ENCODE measurements at regions not wholly inside any gene's neighbourhood (a gene's known extent, or its start where the extent isn't known, plus 50 kb on each side); places are given as distances from the start of the nearest gene placed in this dataset.
"Not testable (repeated sequence)": the region's sequence is repeated elsewhere in the genome, so short reads cannot be mapped to it uniquely, and the experiment has no call there.

GRCh38 chr18:30870466-30870865 is 172.1 kb downstream of the DSC3 start:
- H3K27ac Mint-ChIP-seq = no peak overlapping the region
- peaks cover 3% of the 10 kb centered on the region for H3K9me3 Mint-ChIP-seq
- POLR2A ChIA-PET = no interaction called here
- H3K27me3 Mint-ChIP-seq = no peaks in the 10 kb centered on the region
- H3K36me3 Mint-ChIP-seq = no peaks in the 10 kb centered on the region
- no peaks in the 10 kb centered on the region for H3K4me1 Mint-ChIP-seq
- DNase-seq = no peak
- H3K4me3 Mint-ChIP-seq = no peak overlapping the region
- no peak for ATAC-seq (ENCODE audit: low read depth)

- Mint-ChIP-seq H3K27ac (no peak overlapping the region), H3K27me3 (no peaks in the 10 kb centered on the region), H3K9me3 (peaks cover under 1% of the 10 kb centered on the region), H3K36me3 (no peaks in the 10 kb centered on the region), H3K4me1 (no peaks in the 10 kb centered on the region), H3K4me3 (no peak overlapping the region)
- DNase-seq = no peak
- POLR2A ChIA-PET = no interaction called here
- ATAC-seq (ENCODE audit: low read depth) = no peak
These were observed 179.6 kb downstream of the DSC3 start for GRCh38 chr18:30862900-30863299.

- H3K9me3 Mint-ChIP-seq = no peaks in the 10 kb centered on the region
- no peak for DNase-seq
- no peaks in the 10 kb centered on the region for H3K4me1 Mint-ChIP-seq
- no peaks in the 10 kb centered on the region for H3K27me3 Mint-ChIP-seq
- POLR2A ChIA-PET = no interaction called here
- no peak overlapping the region for H3K27ac Mint-ChIP-seq
- no peaks in the 10 kb centered on the region for H3K36me3 Mint-ChIP-seq
- ATAC-seq (ENCODE audit: low read depth) = no peak
- H3K4me3 Mint-ChIP-seq = no peak overlapping the region
These were observed 181.8 kb downstream of the DSC3 start for GRCh38 chr18:30860741-30861140.

GRCh38 chr18:30859036-30859435 is 183.5 kb downstream of the DSC3 start:
- ATAC-seq (ENCODE audit: low read depth) (no peak), DNase-seq (no peak)
- POLR2A ChIA-PET = no interaction called here
- Mint-ChIP-seq H3K27ac (no peak overlapping the region), H3K36me3 (no peaks in the 10 kb centered on the region), H3K9me3 (no peaks in the 10 kb centered on the region), H3K27me3 (no peaks in the 10 kb centered on the region), H3K4me1 (no peaks in the 10 kb centered on the region), H3K4me3 (no peak overlapping the region)

GRCh38 chr18:30858560-30858959 is 184.0 kb downstream of the DSC3 start:
- DNase-seq = no peak
- Mint-ChIP-seq H3K27ac (no peak overlapping the region), H3K36me3 (no peaks in the 10 kb centered on the region), H3K27me3 (no peaks in the 10 kb centered on the region), H3K4me1 (no peaks in the 10 kb centered on the region), H3K9me3 (no peaks in the 10 kb centered on the region), H3K4me3 (no peak overlapping the region)
- POLR2A ChIA-PET = no interaction called here
- no peak for ATAC-seq (ENCODE audit: low read depth)

GRCh38 chr18:30855762-30856161 is 186.8 kb downstream of the DSC3 start:
- H3K27me3 Mint-ChIP-seq = no peaks in the 10 kb centered on the region
- no peaks in the 10 kb centered on the region for H3K9me3 Mint-ChIP-seq
- no peak overlapping the region for H3K4me3 Mint-ChIP-seq
- POLR2A ChIA-PET = no interaction called here
- H3K27ac Mint-ChIP-seq = no peak overlapping the region
- no peak for DNase-seq
- no peaks in the 10 kb centered on the region for H3K36me3 Mint-ChIP-seq
- no peak for ATAC-seq (ENCODE audit: low read depth)
- H3K4me1 Mint-ChIP-seq = no peaks in the 10 kb centered on the region

- POLR2A ChIA-PET = no interaction called here
- H3K27me3 Mint-ChIP-seq = no peaks in the 10 kb centered on the region
- DNase-seq (no peak), ATAC-seq (ENCODE audit: low read depth) (no peak)
- peaks cover 3% of the 10 kb centered on the region for H3K9me3 Mint-ChIP-seq
- no peaks in the 10 kb centered on the region for H3K36me3 Mint-ChIP-seq
- no peak overlapping the region for H3K4me3 Mint-ChIP-seq
- H3K4me1 Mint-ChIP-seq = no peaks in the 10 kb centered on the region
- H3K27ac Mint-ChIP-seq = no peak overlapping the region
These were observed 189.6 kb downstream of the DSC3 start for GRCh38 chr18:30852980-30853379.

- Mint-ChIP-seq H3K36me3 (no peaks in the 10 kb centered on the region), H3K4me1 (no peaks in the 10 kb centered on the region), H3K27ac (no peak overlapping the region), H3K27me3 (no peaks in the 10 kb centered on the region), H3K4me3 (no peak overlapping the region), H3K9me3 (peaks cover 3% of the 10 kb centered on the region)
- DNase-seq = no peak
- ATAC-seq (ENCODE audit: low read depth) = no peak
- POLR2A ChIA-PET = no interaction called here
These were observed 190.0 kb downstream of the DSC3 start for GRCh38 chr18:30852541-30852940.

- H3K4me1 Mint-ChIP-seq; DNase-seq; H3K36me3 Mint-ChIP-seq; H3K4me3 Mint-ChIP-seq; H3K27me3 Mint-ChIP-seq; H3K9me3 Mint-ChIP-seq; POLR2A ChIA-PET; ATAC-seq (ENCODE audit: low read depth); H3K27ac Mint-ChIP-seq: not testable (repeated sequence)
These were observed 203.4 kb downstream of the DSC3 start for GRCh38 chr18:30839056-30839561.

GRCh38 chr18:30828700-30829099 is 213.8 kb downstream of the DSC3 start:
- ATAC-seq (ENCODE audit: low read depth) (no peak), DNase-seq (no peak)
- Mint-ChIP-seq H3K9me3 (peaks cover 9% of the 10 kb centered on the region), H3K4me1 (no peaks in the 10 kb centered on the region), H3K4me3 (no peak overlapping the region), H3K27me3 (no peaks in the 10 kb centered on the region), H3K36me3 (no peaks in the 10 kb centered on the region), H3K27ac (no peak overlapping the region)
- POLR2A ChIA-PET = no interaction called here

GRCh38 chr18:30819619-30820018 is 222.9 kb downstream of the DSC3 start:
- no peak overlapping the region for H3K27ac Mint-ChIP-seq
- peaks cover 11% of the 10 kb centered on the region for H3K9me3 Mint-ChIP-seq
- no peak overlapping the region for H3K4me3 Mint-ChIP-seq
- no peak for ATAC-seq (ENCODE audit: low read depth)
- H3K36me3 Mint-ChIP-seq = no peaks in the 10 kb centered on the region
- POLR2A ChIA-PET = no interaction called here
- no peaks in the 10 kb centered on the region for H3K27me3 Mint-ChIP-seq
- DNase-seq = no peak
- H3K4me1 Mint-ChIP-seq = no peaks in the 10 kb centered on the region

GRCh38 chr18:30814446-30814845 is 228.1 kb downstream of the DSC3 start:
- POLR2A ChIA-PET = no interaction called here
- Mint-ChIP-seq H3K27ac (no peak overlapping the region), H3K4me3 (no peak overlapping the region), H3K4me1 (no peaks in the 10 kb centered on the region), H3K9me3 (peaks cover 9% of the 10 kb centered on the region), H3K36me3 (no peaks in the 10 kb centered on the region), H3K27me3 (no peaks in the 10 kb centered on the region)
- DNase-seq (no peak), ATAC-seq (ENCODE audit: low read depth) (no peak)

GRCh38 chr18:30811580-30811979 is 231.0 kb downstream of the DSC3 start:
- Mint-ChIP-seq H3K4me3 (no peak overlapping the region), H3K27ac (no peak overlapping the region), H3K27me3 (no peaks in the 10 kb centered on the region), H3K36me3 (no peaks in the 10 kb centered on the region), H3K9me3 (peaks cover 5% of the 10 kb centered on the region), H3K4me1 (no peaks in the 10 kb centered on the region)
- POLR2A ChIA-PET = no interaction called here
- ATAC-seq (ENCODE audit: low read depth) (no peak), DNase-seq (no peak)

- DNase-seq (no peak), ATAC-seq (ENCODE audit: low read depth) (no peak)
- H3K4me3 Mint-ChIP-seq = no peak overlapping the region
- H3K4me1 Mint-ChIP-seq = no peaks in the 10 kb centered on the region
- no peaks in the 10 kb centered on the region for H3K9me3 Mint-ChIP-seq
- POLR2A ChIA-PET = no interaction called here
- no peaks in the 10 kb centered on the region for H3K36me3 Mint-ChIP-seq
- H3K27me3 Mint-ChIP-seq = no peaks in the 10 kb centered on the region
- H3K27ac Mint-ChIP-seq = no peak overlapping the region
These were observed 232.0 kb downstream of the DSC3 start for GRCh38 chr18:30810580-30810979.

GRCh38 chr18:30806823-30807222 is 235.7 kb downstream of the DSC3 start:
- Mint-ChIP-seq H3K27ac (no peak overlapping the region), H3K4me3 (no peak overlapping the region), H3K9me3 (no peaks in the 10 kb centered on the region), H3K4me1 (no peaks in the 10 kb centered on the region), H3K27me3 (no peaks in the 10 kb centered on the region), H3K36me3 (no peaks in the 10 kb centered on the region)
- POLR2A ChIA-PET = no interaction called here
- DNase-seq = no peak
- ATAC-seq (ENCODE audit: low read depth) = no peak

All from activated naive CD8-positive, alpha-beta T cell treated with anti-CD3 and anti-CD28 coated beads, Interleukin-2, amount 10 ng/mL, durations not matched to agents 7 days and 5 days (primary cell).